Suprapubic skin (tissue), 3 donors: ENCODE measurements at regions not wholly inside any gene's neighbourhood (a gene's known extent, or its start where the extent isn't known, plus 50 kb on each side); places are given as distances from the start of the nearest gene placed in this dataset.

Experiments used
- EP300 ChIP-seq: sonication (generic); formaldehyde crosslinking; IDR thresholded peaks from one replicate; pipeline ENCODE4 v1.6.1; 2017; ENCODE audit warnings: antibody characterized with exemption
- TF ChIP-seq, protein P1 (sequence below), 2 donors: fragments of 200-600 bp in 1 of 2; fragments of 450-650 bp in 1 of 2; sonication (generic) in 1 of 2; IDR thresholded peaks; one replicate each; pipeline ENCODE4 v1.5.1; 2016 to 2019; ENCODE audit warnings: antibody characterized with exemption in 2 of 2, mild to moderate bottlenecking in 1 of 2, moderate library complexity in 1 of 2

DNA sequence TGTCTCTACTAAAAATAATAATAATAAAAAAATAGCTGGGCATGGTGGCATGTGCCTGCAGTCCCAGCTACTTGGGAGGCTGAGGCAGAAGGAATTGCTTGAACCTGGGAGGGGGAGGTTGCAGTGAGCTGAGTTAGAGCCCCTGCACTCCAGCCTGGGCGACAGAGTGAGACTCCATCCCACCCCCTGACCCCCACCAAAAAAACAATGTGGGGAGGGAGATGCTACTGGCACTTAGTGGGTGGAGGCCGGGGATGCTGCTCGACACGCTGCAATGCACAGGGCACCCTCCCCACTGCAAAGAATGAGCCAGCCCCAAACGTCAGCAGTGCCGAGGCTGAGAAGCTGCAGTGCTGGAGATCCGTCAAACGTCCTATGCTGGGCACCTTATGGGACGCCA lies 77.5 kb upstream of the MAP1LC3B2 start:
- TF ChIP-seq, protein P1, sequence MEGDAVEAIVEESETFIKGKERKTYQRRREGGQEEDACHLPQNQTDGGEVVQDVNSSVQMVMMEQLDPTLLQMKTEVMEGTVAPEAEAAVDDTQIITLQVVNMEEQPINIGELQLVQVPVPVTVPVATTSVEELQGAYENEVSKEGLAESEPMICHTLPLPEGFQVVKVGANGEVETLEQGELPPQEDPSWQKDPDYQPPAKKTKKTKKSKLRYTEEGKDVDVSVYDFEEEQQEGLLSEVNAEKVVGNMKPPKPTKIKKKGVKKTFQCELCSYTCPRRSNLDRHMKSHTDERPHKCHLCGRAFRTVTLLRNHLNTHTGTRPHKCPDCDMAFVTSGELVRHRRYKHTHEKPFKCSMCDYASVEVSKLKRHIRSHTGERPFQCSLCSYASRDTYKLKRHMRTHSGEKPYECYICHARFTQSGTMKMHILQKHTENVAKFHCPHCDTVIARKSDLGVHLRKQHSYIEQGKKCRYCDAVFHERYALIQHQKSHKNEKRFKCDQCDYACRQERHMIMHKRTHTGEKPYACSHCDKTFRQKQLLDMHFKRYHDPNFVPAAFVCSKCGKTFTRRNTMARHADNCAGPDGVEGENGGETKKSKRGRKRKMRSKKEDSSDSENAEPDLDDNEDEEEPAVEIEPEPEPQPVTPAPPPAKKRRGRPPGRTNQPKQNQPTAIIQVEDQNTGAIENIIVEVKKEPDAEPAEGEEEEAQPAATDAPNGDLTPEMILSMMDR (IDR thresholded peaks at IDR 0.05) = no peak
- no peak for TF ChIP-seq EP300
